HG02870 (cell line): ENCODE measurements at regions not wholly inside any gene's neighbourhood (a gene's known extent, or its start where the extent isn't known, plus 50 kb on each side); places are given as distances from the start of the nearest gene placed in this dataset.
"Not testable (repeated sequence)": the region's sequence is repeated elsewhere in the genome, so short reads cannot be mapped to it uniquely, and the experiment has no call there.

Source experiments
- ATAC-seq: cut with Tn5 transposase; IDR thresholded peaks from one replicate; pipeline ENCODE4 v1.9.1; 2021; ENCODE audit warnings: mild to moderate bottlenecking, moderate library complexity; ENCODE audit not compliant: unreplicated experiment

GRCh38 chr12:75812271-75813018 lies 219.1 kb downstream of the PHLDA1 start:
- no peak for ATAC-seq

GRCh38 chr12:75809746-75810145 lies 221.8 kb downstream of the PHLDA1 start:
- ATAC-seq: no peak

DNA sequence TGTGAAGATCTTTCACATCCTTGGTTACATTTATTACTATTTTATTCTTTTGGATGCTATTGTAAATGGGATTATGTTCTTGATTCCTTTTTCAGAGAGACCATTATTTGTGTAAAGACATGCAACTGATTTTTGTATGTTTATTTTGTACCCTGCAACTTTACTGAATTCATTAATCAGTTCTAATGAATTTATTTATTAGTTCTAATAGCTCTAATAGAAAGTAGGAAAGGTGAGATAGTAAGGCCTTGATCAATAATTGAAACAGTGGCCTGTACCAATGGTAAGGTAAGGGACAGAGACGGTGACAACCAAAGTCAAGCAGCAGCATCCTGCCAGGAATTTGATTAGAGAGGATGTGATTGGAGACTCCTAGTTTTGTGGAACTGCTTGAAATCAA lies 224.1 kb downstream of the PHLDA1 start:
- no peak for ATAC-seq

DNA sequence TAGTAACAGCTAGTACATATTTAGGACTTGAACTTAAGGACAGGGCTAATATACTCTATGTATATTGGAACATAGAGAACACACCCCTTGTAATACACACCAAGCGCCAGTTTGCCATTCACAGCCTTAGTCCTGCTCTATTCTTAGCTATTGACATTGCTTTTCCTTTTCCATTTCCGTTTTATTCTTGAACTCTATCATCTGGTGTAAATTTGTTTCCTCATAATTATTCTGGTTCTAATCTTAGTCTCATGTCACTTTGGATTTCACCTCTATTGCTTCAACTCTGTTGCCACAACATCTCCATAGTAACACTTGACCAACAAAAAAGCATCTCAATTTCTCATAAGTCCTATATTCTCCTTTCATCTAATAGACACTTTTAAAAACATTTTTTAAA lies 225.7 kb downstream of the PHLDA1 start:
- no peak for ATAC-seq

DNA sequence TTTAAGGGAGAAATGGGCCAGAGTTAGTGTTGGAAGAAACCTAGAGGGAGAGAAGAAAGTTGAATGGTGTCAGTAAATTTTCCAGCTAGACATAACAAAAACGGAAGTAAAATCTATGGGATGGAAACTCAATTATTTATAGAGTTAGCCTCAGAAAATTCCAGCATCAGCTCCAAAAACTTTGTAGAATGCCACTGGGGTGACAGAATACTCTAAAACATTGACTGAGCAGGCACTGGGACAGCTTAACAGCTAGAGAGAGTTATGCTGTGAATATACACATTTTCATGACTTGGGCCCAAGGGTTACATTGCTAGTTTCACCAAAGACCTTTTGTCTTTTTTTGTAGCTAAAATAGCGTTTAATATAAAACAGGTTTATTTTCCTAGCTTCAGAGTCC lies 226.3 kb downstream of the PHLDA1 start:
- ATAC-seq: no peak

- no peak for ATAC-seq
Measured at GRCh38 chr12:75798136-75798926, 233.2 kb downstream of the PHLDA1 start.

DNA sequence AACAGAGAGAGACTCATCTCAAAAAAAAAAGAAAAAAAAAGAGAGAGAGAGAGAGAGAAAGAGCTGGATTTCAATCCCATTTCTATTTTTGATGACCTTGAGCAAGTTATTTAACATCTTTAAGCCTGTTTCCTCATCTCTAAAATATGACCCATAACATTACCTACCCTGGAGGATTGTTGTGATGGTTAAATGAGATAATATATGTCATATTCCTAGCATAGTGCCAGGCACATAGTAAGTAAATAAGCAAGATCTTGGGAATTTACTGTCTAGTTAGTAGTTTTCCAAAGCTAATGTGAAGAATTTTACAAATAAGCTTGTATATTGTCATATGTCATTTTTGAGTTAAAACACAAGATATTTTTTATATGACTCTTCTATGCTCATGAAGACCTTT lies 236.5 kb downstream of the PHLDA1 start:
- no peak for ATAC-seq

- ATAC-seq: no peak
Measured at GRCh38 chr12:75792687-75793086, 238.9 kb downstream of the PHLDA1 start.

DNA sequence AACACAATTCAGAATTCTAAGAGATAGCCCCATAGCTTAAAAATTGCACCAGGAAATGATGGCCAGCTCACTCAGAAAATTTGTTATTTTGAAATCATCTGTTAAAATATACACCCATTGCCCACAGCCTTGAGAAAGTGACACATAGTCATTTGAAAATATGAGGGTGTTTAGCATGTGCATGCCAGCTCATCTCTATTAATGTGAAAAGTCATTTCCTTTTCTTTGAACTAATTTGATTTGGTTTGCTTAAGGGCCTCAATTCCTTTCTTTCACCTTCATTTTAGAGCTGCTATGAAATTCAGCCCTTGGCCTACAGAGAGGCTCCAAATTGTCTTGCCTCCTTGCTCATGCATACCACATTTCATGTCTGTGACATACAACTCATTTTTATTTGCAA lies 241.4 kb downstream of the PHLDA1 start:
- ATAC-seq: no peak

DNA sequence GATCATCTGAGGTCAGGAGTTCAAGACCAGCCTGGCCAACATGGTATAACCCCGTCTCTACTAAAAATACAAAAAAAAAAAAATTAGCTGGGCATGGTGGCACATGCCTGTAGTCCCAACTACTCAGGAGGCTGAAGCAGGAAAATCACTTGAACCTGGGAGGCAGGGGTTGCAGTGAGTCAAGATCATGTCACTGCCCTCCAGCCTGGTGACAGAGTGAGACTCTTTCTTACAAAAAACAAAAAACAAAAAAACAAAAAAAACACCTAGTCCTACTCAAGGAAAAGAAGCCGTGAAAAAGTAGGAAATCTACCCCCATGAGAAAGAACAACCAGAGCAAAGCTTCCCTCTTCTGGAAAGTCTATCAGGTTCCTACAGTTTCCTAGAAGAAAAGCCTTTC lies 244.4 kb downstream of the PHLDA1 start:
- ATAC-seq: not testable (repeated sequence)

DNA sequence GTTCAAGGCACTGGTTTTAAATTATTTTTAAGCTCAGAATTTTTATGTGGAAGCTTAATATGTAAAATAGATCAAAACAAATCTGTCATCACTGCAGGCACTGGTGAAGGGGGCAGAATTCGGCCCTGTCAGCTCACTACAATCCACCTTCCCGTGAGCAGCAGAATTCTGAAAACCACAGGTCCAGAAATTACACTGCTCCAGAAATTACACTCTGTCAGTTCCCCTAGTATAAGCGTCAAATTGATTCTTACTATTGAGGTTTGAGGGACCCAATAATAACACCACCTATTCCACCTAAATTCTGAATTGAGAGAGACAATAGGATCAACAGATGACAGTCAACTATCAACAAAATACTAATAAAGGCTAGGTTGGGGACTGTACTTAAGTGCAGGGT lies 245.5 kb downstream of the PHLDA1 start:
- ATAC-seq: no peak

DNA sequence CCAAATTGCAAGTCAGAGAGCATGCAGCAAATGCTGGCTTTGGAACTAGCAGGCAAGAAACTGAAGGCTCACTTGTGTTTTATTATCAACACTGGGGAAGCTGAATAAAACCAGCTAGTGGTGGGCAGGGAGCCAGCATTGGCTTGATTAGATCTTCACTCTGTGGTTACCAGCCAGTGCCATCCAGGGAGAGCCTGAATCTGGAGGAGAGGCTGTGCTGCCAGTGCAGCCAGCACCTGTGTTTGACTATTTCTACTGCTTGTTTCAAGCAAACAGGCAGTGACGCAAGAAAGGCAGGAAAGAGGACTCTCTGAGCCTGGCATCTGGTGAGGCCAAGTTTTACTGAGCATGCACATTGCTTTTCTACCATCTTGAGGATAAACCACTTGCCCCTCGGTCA lies 247.0 kb downstream of the PHLDA1 start:
- ATAC-seq: no peak

- ATAC-seq: no peak
Measured at GRCh38 chr12:75783093-75783877, 248.3 kb downstream of the PHLDA1 start.

GRCh38 chr12:75782069-75782581 lies 249.5 kb downstream of the PHLDA1 start:
- ATAC-seq: no peak

DNA sequence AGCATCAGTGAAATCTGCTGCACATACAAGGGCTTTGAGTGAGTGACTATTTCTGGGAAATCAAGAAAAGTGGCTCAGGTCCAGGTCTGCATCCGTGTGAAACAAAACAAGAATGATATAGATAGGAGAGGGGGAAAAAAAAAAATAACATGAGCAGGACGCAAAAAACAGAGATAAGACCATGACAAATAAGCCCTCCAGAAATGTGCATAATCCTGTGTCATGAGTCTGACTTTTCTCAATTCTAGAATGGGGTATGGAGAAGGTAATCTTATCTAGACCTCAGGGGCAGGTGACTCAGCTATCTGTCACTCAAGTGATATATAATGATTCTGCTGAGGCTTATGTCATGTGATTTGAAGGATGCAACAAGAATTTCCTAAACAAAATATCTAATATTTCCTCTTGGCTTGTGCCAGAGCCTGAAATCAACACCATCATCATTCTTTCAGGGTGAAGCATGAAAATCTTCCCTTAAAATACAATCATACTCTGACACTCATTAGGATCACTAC lies 250.0 kb downstream of the PHLDA1 start:
- ATAC-seq: no peak

- no peak for ATAC-seq
Measured at GRCh38 chr12:75779891-75780496, 251.6 kb downstream of the PHLDA1 start.

DNA sequence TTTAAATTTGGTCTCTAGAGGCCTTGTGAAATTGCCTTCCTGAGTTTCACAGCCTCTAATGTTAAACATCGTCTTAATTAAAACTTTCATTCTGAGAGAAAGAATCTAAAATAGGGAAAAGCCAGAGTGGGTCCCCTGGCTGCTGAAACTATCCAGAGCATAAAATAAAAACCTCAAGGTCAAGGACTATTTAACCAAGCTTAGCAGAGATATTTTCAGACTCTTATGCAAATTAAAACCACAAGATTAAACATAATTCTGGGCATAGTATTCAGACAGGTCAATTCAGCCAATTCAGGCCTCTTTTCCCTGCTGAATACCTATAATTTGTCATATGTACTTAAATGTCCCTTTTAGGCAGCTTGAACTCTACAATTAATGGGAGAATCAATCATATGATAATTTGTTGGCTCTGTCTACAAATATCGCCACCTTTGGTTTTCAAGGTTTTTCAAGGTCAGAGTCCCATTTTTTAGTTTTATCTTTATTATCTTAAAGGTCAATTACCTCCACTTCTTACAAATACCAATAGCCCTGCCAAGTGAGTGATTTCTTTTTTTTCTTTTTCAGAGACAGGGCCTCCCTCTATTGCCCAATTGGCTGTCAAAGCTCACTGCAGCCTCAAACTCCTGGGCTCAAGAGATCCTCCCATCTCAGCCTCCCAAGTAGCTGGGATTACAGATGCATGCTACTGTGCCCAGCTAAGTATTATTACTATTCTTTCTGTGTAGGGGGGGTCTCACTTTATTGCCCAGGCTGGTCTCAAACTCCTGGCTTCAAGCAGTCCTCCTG lies 257.1 kb downstream of the PHLDA1 start:
- no peak for ATAC-seq

GRCh38 chr12:75773377-75773776 lies 258.2 kb downstream of the PHLDA1 start:
- ATAC-seq: no peak

GRCh38 chr12:75771023-75771422 lies 259.6 kb upstream of the KRR1 start:
- ATAC-seq: no peak

DNA sequence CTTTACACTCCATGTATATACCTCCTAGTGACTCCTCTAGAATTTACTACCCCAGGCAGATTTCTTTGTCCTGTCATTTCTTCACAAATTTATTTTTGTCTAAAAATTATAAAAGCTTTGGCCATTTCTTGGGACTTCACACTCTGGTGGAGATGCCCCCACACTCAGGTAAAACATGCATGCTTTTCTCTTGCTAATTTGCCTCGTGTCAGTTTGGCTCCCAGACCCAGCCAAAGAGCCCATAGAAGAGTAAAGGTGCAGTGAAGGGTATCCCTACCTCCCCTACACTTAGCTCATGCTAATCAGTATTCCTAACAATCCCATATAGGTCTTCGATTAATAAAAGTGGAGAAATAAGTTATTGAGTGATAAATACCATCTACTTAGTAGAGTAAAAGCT lies 256.5 kb upstream of the KRR1 start:
- ATAC-seq: no peak
